HG02623 (cell line): ENCODE measurements at regions not wholly inside any gene's neighbourhood (a gene's known extent, or its start where the extent isn't known, plus 50 kb on each side); places are given as distances from the start of the nearest gene placed in this dataset.

Experiments used
- ATAC-seq: cut with Tn5 transposase; IDR thresholded peaks from one replicate; pipeline ENCODE4 v1.9.1; 2021; ENCODE audit warnings: moderate library complexity; ENCODE audit not compliant: unreplicated experiment

GRCh38 chr12:28104903-28105864 lies 85.1 kb upstream of the CCDC91 start:
- no peak for ATAC-seq

GRCh38 chr12:28107679-28108078 lies 82.6 kb upstream of the CCDC91 start:
- no peak for ATAC-seq

DNA sequence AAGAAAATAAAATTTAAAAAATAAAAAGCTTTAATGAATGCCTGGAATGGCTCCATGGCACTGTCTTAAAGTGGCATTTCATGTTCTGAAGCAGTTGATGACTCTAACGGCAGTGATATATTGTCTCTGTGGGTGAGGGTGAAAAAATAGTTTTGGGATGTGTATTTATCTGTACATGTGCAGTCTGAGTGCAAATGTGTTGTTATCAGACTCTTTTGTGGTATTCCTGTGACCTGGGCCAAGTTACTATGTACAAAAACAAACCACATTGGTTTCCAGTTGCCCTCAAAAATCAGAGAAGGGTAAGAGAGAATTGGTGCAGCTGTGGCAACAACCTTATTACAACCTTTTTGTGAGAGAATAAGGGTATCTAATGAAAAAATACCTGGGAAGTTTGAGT lies 81.7 kb upstream of the CCDC91 start:
- no peak for ATAC-seq

DNA sequence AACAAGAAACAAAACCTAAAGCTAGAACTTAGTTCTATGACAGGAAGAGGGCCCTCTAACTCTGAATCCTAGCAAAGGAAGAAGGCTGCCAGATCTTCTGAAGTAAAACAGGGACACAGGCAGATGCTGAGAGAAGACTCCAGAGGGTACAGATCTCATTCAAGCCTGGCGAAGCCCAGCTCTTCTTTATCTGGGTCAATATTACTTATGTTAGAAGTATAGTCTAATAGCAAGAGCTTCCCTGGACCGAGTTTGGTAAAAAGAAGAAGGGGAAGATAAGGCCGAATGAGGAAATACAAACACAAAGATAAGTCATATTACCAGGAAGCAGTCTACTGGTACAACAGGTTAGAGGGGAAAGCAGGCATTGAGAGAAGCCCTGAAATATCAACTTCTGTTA lies 79.9 kb upstream of the CCDC91 start:
- no peak for ATAC-seq

- ATAC-seq, result no peak
These were observed 75.8 kb upstream of the CCDC91 start for GRCh38 chr12:28114488-28114887.

DNA sequence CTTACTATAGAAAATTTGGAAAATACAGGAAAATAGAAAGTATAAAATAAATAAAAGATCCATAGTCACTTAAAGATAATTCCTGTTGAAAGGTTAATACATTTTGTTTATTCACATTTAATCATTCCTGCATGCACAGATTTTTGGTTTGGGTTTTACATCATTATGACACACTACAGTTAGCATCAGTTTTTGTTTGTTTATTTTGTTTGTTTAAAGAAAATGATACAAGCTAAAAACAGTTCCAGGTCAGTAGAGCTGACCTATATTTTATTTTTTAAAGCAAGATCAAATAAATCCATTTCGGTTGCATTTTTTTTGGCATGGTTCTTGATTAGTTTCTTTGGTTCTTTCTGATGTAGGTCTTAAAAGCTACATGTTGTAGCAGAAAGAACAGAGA lies 68.8 kb upstream of the CCDC91 start:
- ATAC-seq, result no peak

- ATAC-seq, result no peak
These were observed 68.2 kb upstream of the CCDC91 start for GRCh38 chr12:28121899-28122655.

DNA sequence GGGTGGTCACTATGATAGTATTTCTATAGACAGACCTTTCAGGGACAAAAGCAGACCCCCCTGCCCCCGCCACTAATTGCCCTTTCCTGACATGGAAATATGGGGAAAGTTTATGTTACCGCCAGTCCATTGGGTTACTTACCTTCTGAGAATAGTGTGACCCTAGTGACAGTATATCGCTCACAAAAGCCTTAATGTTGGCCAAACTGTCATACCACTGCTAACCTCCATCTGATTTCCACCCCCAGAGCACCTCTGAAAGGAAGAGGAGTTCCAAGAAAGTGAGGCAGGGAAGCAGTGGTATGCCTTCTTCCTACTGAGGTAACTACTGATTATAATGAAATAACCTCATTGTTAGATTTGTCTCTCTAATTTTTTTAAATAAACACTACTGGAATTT lies 67.5 kb upstream of the CCDC91 start:
- ATAC-seq, result no peak

- ATAC-seq, result no peak
These were observed 62.8 kb upstream of the CCDC91 start for GRCh38 chr12:28127455-28127854.

DNA sequence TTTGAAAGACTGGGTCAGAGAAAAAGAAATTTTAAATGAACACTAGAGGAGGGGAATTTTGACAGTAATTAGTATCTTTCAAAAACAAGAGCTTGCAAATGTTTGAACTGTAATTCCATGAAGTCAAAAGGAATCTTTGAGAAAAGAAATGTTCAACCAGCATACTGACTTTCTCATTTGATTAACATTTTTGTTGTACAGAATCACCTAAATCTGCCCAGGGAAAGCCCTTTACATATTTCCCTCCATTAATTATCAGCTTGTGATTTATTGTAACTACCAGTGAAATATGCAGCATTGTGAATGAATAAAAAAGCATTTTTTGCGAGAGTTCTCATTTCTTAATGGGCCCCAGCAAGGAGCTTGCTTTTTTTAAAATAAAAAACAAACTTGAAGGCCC lies 61.2 kb upstream of the CCDC91 start:
- ATAC-seq, result no peak

DNA sequence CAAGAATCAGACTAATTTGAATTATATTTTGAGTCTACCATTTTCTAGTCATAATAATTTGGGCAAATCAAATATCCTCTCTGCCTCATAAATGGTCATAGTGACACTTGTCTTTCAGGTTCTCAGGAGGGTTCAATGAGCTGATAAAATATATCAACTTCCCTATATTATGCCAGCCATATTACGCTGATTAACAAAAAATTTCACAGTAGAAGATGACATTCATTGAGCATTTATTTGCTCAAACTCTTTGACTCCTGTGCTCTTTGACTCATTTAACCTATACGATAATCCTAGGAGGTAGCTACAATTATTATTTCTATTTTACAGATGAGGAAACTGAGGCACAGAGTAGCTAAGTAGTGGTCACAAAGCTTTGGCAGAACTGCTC lies 60.0 kb upstream of the CCDC91 start:
- ATAC-seq, result no peak

- ATAC-seq, result no peak
These were observed 59.3 kb upstream of the CCDC91 start for GRCh38 chr12:28130625-28131598.

- ATAC-seq, result no peak
These were observed 57.9 kb upstream of the CCDC91 start for GRCh38 chr12:28132398-28132797.

- ATAC-seq, result no peak
These were observed 54.3 kb upstream of the CCDC91 start for GRCh38 chr12:28135801-28136439.

DNA sequence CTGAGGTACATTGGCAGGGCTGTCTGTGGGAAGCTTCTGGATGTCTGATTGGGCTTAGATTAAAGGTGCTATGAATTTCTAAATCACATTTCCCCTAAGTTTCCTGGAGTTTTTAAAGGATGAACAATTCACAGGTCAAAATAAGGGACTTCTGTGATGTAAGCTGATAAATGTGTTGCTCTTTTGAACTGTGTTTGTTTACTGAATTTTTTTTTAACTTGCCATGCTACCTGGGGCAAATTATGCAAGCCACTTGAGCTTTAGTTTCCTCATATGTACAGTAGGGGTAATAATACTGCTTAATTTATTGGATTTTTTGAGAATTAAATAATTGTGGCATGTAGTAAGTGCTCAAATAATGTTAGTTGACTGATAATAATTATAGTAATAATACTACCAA lies 52.8 kb upstream of the CCDC91 start:
- no peak for ATAC-seq

GRCh38 chr12:28140404-28140803 lies 49.9 kb upstream of the CCDC91 start:
- no peak for ATAC-seq
